Stimulated activated CD8-positive, alpha-beta memory T cell treated with anti-CD3 and anti-CD28 coated beads, Interleukin-7, amount 100 ng/mL, for 24 hours (primary cell): ENCODE measurements at regions not wholly inside any gene's neighbourhood (a gene's known extent, or its start where the extent isn't known, plus 50 kb on each side); places are given as distances from the start of the nearest gene placed in this dataset.
"Not testable (repeated sequence)": the region's sequence is repeated elsewhere in the genome, so short reads cannot be mapped to it uniquely, and the experiment has no call there.

Experiments
- DNase-seq: peaks from one replicate; pipeline ENCODE4 v3.0.0-alpha.2; 2020; ENCODE audit warnings: low read depth

DNA sequence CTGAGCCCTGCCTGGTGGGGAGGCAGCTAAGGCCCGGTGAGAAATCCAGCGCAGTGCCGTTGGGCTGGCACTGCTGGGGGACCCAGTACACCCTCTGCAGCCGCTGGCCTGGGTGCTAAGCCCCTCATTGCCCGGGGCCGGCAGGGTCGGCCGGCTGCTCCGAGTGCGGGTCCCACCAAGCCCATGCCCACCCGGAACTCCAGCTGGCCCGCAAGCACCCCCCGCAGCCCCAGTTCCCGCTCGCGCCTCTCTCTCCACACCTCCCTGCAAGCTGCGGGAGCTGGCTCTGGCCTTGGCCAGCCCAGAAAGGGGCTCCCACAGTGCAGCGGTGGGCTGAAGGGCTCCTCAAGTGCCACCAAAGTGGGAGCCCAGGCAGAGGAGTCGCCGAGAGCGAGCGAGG, 225.1 kb upstream of the ANKH start:
- DNase-seq, result not testable (repeated sequence)

DNA sequence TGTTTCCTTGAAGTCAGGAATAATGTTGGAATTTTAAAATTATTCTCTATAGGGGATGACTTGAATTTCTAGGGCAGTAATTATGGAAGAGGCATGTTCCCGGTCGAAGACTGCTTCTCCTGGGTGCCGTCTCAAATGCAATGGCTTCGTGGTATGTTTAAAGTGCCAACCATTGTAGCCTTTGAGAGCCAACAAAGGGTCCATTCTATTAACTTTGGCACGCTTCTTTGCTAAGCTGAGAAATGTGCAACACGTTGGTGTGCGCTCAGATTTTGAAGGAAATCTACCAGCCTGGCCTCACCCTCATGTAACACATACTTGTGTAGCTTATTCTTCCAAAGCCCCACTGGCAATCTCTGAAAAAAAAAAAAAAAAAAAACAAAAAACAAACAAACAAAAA, 221.2 kb upstream of the ANKH start:
- DNase-seq, result no peak

DNA sequence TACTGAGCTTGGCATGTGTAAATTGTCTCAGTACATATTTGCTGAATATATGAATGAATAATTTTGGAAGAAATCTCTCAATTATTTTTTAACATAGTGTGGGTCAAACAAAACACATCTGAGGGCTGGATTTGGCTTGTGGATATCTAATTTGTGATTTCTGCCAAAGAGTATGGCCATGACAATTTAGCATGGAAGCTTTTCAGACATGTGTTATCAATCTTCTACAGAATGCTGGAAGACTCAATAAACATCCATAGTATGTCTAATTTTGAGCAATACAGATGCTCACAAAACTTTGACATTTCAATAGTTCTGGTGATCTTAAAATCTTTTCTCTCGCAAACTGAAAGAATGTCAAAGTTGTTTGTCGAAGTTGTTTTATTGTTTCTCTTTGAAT, 214.1 kb upstream of the ANKH start:
- DNase-seq, result no peak

DNA sequence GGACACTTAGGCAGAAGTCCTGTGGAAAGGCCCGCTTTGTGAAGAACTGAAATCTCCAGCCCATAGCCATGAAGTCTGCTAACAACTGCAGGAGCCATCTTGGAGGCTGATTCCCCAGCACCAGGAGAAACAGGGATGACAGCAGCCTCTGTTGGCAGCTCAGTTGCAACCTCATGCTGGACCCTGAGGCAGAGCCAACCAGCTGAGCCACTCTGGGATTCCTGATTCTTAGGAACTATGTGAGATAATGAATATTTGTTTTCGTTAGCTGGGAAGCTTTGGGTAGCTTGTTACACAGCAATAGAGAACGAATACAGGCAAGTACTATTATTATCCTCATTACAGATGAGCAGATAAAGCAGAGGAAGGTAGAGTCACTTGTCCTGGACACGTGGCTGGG, 210.5 kb upstream of the ANKH start:
- no peak for DNase-seq

DNA sequence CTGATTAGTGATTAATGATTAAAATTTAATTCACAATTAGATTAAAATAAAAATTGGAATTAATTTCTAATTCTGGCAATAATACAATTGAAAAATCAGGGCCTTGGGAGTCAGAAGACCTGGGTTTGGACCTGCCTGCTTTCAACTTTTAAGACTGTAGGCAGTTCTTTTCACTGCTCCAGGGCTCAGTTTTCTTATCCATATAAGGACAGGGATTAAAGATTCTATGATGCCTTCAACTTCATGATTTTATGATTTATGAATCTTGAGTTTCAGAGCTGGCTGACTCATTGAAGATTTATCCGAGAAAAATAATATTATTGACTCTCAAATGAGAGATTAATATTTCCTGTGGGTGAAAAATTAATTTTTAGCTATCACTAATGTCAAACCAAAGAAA, 208.6 kb upstream of the ANKH start:
- DNase-seq, result no peak

DNA sequence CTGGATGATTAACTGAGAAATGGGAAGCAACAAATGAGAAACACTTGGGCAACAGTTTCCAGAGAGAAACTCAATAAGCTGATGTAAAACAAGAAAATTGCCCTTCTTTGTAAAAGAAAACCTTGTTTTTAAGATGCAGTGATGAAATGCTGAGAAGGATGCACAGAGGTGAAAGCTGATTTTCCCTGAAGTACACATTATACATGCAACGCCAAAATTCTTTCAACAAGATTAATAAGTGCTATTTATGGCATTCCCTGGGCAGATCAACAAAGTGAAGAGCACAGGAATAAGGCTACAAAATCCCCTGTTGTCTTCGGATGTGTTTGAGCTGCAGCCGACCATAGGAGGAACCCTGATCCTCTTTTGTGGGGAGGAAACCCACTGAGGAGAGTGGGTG, 208.0 kb upstream of the ANKH start:
- DNase-seq, result no peak

DNA sequence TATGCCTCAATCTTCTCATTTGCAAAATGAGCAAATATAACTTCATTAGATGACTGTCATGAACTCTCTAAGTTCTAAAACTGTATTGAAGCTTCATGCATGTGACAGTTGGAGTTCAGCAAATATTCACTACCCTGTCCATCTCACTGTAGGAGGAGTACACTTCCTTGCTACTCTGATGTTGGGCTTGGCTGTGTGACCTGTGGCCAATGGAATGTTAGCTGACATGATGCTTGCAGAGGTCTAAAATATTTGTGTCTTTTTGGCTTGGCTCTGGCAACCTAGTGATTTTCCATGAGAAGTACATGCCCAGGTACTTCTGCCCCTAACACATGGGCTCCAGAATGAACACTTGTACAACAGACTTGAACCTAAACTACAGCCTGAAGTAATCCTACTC, 203.1 kb upstream of the ANKH start:
- no peak for DNase-seq

DNA sequence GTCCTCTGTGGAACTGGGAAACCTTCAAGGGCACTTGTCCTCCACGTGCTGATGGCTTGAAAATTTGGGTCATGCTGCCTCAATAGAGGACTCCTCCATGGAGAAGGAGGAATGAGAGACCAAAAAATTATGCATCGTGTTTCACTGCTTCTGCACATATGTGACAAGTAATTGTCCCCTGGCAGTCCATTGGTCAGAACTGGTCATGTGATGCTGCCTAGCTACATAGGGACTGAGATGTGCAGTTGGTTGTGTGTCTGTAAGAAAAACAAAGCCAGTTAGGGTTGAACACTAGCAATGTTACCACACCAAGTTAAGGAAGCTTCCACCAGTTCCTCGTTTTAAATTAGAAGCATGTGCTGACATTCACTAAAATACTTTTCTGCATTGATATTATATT, 201.9 kb upstream of the ANKH start:
- DNase-seq, result no peak

DNA sequence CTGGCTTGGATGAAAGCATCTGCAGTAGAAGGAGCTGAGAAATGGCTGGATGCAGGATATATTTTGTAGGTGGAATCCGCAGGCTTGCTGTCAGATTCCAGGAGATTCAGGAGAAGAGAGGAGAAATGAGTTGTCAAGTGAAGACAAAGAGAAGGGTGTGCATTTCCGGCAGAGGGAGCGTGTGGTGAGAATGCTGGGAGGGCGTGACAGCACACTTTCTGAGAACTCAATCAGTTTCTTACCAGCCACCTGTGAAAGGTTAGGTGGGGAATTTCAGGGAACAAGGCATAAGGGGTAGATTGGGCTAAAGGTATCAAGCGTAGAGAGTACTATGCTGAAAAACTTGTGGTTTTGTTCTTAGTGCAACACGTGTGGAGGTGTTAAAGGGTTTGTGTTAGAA, 199.3 kb upstream of the ANKH start:
- no peak for DNase-seq

DNA sequence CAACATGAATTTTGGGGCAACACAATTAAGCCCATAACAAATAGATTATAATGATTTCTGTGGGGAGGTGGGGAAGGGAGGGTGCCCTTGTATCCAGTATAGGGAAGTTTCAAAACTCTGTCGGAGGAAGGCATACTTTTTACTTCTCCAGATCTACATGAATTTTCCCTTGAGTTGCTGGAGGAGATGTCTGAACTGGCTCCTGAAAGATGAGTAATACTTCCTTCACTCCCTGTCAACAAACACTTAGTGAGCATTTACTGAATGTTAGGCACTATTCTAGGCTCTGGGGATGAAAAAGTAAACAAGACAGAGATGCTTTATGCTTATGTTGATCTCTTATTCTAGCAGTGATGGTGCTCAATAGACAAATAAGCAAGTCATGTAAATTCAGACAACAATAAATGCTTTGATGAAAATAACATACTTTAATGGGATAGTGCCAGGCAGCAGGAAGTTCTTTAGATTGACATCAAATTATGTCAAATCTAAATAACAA, 197.9 kb upstream of the ANKH start:
- DNase-seq, result no peak

DNA sequence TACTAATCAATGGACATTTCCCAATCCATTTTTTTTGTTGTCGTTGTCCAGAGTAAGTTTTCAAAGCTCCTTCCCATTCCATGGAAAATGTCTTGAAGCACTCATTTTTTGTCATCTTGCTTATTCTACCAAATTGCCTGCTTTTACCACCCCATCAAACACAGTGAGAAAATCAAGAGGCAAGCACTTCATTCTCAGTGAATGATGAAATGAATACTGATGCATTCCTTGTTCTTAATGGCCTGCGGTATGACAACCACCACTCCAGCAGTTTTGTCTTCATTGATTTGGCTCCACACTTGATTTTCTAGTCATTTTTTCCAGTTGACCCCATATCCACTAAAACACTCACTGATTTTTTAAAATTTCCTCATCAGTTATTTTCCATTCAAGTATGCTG, 193.5 kb upstream of the ANKH start:
- DNase-seq, result no peak

DNA sequence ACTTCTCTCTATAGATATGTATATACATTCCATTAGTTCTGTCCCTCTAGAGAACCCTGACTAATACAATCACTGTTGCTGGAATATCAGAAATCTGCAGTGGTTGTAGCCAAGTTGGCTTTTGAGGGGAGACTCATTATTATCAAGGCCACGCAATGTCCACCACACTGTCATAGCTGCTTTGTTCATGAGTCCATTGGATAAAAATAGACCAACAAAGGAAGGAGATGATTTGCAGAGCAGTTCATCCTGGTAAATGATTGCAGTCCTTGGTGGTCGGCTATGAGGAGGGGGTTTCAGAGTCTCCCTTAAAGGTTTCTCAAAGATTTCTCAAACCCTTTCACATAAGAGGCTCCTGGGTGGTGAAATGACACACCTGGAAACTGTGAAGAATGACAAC, 192.8 kb upstream of the ANKH start:
- DNase-seq, result no peak

DNA sequence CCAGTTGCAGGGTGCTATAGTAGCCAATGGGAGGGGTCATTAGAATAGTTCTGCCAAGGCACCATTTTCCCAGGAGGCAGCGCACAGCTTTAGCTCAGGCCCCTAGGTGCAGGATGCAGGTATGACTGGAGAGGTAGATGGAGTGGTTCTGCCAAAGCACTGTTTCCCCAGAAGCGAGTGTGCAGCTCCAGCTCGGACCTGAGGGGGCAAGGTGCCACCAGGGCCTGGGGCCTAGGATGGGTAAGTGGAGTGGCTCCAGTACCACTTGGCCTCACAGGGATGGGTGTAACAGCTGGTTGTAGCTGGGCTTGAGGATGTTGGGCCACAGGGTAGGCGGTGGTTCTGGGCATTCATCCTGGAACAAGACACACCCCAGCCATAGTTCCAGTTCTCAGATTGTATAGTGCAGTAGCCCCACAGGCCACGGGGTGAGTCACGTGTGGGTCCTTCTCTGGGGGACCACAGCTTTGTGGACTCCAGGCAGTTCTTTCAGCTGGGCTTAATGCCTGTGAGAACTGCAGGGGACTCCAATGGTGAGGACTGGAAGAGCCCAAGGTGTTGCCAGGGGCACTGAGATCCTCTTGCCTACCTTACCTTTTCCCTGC, 185.5 kb upstream of the ANKH start:
- no peak for DNase-seq

DNA sequence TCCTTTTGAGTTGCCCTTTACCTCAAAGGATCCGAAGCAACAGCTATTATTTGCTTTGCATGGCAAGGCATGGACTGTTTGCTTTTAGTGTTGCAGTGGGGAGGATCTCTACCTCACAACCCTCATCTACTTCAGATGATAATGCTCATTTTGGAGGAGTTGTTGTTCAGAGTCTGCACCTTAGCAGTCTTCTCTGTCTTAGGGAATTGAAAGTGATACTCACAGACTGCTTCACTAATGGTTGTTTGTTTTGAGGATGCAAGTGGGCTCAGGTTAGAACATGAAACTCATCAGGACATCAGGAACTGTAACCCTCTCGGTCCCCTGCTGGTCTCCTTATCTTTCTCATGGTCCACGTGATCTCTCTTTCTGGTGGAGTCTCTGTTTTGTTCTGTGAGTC, 172.9 kb upstream of the ANKH start:
- no peak for DNase-seq

DNA sequence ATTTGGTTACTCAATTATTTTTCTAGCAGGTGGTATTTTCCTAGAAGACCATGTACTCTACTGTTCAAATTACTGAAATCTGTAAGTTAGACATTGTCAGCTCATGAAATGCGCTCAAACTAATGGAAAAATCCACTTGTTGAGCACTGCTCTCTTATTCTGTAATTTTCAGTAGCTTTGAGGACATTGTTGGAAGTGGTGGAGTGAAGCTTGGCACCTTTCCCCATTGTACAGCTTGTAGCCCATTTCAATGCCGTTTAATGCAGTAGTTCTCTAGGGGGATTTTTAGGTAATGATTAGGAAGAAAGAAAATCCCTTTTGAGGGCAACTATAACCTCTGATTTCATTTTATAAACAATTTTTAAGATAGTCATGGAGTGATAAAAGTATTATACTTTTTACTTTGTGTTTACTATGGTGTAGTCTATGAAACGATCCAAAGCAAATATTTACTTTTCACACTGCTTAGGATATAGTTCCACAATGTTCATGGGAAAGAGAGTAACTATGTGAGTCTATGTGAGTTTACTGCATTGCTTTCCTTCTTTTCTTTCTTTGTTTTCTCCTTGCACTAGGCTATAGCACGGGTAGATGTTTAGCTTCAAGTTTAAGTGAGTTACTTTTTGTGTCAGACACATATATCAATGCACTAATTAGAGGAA, 165.8 kb upstream of the ANKH start:
- DNase-seq, result no peak

DNA sequence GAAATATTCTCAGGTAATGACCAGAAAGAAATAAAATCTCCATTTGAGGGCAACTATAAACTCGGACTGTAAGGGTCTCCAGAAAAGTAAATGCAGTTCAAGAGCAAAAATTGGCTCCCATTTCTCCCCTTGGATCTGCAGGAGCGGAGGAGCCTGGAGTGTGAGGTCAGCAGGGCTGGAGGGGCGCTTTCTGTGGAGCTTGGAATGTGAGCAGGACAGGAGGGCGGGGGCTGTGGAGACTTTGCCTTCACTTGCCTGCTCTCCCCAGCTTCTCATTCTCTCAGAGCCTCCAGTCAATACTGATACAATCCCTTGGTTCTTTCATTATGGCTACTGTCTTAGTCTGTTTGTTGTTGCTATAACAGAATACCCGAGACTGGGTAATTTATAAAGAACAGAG, 162.8 kb upstream of the ANKH start:
- no peak for DNase-seq

DNA sequence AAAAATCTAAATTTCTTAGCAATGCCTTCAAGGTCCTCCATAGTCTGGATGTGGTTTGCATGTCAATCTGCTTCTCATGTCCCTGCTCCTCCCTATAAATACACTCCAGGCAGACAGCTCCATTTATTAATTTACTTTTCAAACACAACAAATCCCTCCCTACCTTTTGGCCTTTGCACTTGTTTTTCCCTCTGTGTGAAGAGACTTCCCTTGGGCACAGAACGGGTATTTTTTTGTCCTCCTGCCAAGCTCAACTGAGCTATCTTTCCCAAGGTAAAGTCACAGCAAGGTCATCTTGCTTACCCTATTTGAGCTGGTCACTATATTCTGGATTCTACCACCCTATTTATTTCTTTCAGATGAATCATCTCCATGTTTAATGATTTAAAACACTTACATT, 159.6 kb upstream of the ANKH start:
- DNase-seq, result no peak

DNA sequence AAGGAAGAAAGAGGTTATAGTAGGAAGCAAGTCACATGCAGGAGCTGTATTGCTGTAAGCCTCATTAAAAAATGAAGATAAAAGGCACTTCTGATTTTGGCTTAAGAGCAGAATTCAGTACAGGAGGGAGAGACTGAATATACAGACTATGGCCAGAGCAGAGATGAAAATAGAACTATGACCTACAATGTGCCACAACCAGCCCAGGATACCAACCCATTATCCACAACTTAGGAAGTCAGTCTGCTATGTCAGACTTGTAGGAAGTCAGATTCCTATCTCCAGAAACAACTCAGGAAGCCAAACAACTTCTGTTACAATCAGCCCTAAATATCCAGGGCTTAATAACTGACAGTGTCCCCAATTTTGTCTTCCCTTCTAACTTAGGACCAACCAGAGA, 156.2 kb upstream of the ANKH start:
- no peak for DNase-seq

DNA sequence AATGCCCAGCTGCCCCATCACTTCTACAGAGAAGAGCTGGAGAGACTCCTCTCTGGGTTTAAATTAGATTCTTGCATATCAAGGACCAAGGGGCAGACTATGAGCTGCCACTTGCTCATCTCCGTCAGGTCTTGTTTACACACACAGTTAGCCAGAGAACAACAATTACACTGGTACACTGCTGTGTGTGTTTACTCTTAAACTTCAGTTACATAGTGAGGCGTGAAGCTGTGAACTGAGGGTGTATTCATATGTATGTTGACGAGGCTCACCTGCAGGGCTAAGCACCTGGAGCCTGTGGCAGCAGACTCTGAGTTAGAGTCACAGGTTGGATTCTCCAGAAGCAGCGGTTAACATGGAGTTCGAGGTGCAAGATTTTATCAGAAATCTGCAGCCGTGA, 155.4 kb upstream of the ANKH start:
- DNase-seq, result no peak

DNA sequence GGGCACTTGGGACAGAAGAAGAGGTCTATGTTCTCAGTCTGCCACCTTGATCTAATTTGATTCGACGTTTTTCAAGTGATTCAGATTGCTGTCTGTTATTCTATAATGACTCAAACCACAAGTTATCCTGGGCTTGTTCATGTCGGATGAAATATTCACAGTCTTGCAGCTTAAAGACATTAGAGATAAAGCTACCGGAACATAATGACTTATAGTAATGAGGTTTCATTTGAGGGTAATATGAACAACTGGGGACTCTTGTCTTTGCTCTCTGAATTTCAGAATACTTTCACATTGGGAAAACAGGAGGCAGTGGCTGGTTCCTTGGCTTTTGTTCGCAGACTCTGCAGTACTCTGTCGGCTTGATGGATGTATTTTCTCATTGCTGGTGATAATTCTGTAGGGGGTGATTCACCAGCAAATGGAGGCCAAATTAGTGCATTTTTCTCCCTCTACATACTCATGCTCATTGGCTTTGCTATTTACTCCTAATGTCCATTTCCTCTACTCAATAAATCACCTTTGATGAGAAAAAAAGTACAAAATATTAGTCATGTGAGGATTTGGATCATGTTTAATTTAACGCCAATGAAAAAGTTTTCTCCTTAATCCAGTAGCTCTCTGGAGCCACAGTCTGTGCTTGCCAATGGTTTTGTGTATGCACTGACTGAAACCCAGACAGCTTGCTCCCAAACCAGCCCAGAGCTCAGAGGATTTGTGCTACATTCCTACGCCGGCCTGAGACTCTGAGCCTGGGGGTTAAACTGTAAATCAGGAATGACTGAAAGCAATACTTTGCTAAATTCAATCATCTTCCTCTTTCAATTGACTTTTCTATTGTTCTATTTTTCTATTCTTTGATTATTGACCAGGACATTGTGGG, 154.7 kb upstream of the ANKH start:
- DNase-seq, result no peak

DNA sequence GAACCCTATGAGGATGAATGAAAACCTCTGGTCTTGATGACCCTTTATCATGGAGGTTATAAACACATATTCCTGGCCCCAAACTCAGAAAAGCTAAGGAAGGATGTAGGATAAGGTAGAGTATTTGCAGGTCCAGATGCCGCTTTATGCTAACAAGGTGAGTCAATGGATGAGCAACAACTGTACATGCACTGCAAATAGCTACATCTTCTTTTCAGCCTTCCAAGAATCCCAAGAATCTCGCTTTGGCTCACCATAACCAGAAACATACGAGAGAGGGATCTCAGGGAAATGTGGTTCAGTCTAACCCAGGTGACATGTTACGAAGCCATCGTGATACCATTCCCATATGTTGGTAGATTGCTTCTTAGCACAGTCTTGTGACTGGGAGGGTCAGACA, 152.3 kb upstream of the ANKH start:
- no peak for DNase-seq

DNA sequence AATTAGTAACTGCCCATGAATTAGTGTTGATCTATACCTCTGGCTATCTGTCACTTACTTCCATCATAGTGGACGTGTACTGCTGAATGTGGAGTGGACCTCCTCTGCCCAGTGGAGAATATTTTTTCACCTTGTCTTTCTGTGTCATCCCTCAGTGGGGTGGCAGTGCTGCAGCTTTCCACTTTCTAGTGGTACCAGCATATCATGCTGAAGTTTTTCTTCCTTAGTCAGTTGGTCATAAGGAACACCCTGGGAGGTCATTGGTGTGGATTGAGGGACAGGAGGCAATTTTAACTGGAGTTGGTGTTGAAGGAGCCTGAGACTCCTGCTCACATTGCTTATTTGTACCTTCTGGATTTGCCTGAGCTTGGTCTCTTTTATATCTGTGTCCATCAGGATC, 151.7 kb upstream of the ANKH start:
- no peak for DNase-seq
